PFSK-1 (cell line): ENCODE measurements at regions not wholly inside any gene's neighbourhood (a gene's known extent, or its start where the extent isn't known, plus 50 kb on each side); places are given as distances from the start of the nearest gene placed in this dataset.

Source experiments
- POLR2AphosphoS5 ChIP-seq: IDR thresholded peaks from 2 replicates; pipeline ENCODE4 v1.6.1; 2012; ENCODE audit warnings: low read depth, mild to moderate bottlenecking, control low read depth, low read length, moderate library complexity
- SIN3A ChIP-seq: IDR thresholded peaks from 2 replicates; pipeline ENCODE4 v1.6.1; 2012; ENCODE audit warnings: mild to moderate bottlenecking, low read length, moderate library complexity, borderline replicate concordance; ENCODE audit not compliant: insufficient read depth
- TAF1 ChIP-seq: IDR thresholded peaks from 2 replicates; pipeline ENCODE4 v1.6.1; 2012; ENCODE audit warnings: low read length, control low read depth, borderline replicate concordance; ENCODE audit not compliant: insufficient read depth

- no peak for TF ChIP-seq TAF1
- no peak for TF ChIP-seq SIN3A
- no peak for TF ChIP-seq POLR2AphosphoS5
Measured at GRCh38 chr1:70919706-70920323, 127.8 kb downstream of the PTGER3 start.
